Panc1 (cell line): ENCODE measurements at regions not wholly inside any gene's neighbourhood (a gene's known extent, or its start where the extent isn't known, plus 50 kb on each side); places are given as distances from the start of the nearest gene placed in this dataset.

Experiments
- ATAC-seq: fragments of 200-7000 bp; cut with Tn5 transposase; 2 replicates; pipeline ENCODE4 v1.9.1; 2020; ENCODE audit warnings: mild to moderate bottlenecking, moderate library complexity
- BruUV-seq: library from RNA; stranded (reverse); fragments of 400-500 nt; replicated peaks from 2 replicates; lab custom pipeline; 2021; lab: Mats Ljungman, UMichigan
- CTCF ChIA-PET: fragments of 300-600 bp; sonication (Branson Sonifier 250); formaldehyde crosslinking; loops from one replicate; lab custom pipeline; 2022; ENCODE audit warnings: antibody characterized with exemption; lab: Charles Lee
- POLR2A ChIA-PET: fragments of 300-600 bp; sonication (Branson Sonifier 250); formaldehyde crosslinking; loops from one replicate; lab custom pipeline; 2022; ENCODE audit warnings: antibody characterized with exemption; lab: Charles Lee
- DNase-seq: peaks from one replicate; pipeline ENCODE4 v3.0.0-alpha.2; 2010; ENCODE audit warnings: low read depth, low spot score
- H3K27ac ChIP-seq: 2 replicates; pipeline ENCODE4 v1.5.1; 2011; ENCODE audit warnings: mild to moderate bottlenecking, low read length, inconsistent platforms
- H3K27me3 ChIP-seq: fragments of 200-500 bp; sonication (Bioruptor generic); 2 replicates; pipeline ENCODE4 v1.6.0; 2014; ENCODE audit warnings: low read length, inconsistent platforms; ENCODE audit not compliant: control insufficient read depth, insufficient read depth
- H3K36me3 ChIP-seq: fragments of 200-500 bp; sonication (Bioruptor generic); 2 replicates; pipeline ENCODE4 v1.5.1; 2014; ENCODE audit warnings: inconsistent platforms, mild to moderate bottlenecking, low read length, moderate library complexity; ENCODE audit not compliant: control insufficient read depth, insufficient read depth
- H3K4me1 ChIP-seq: 2 replicates; pipeline ENCODE4 v1.5.1; 2011; ENCODE audit warnings: inconsistent platforms, mild to moderate bottlenecking, low read length, moderate library complexity; ENCODE audit not compliant: control insufficient read depth, insufficient read depth
- H3K4me3 ChIP-seq, 2 experiments: 2 replicates each; pipeline ENCODE4 v1.5.1; 2011 to 2012; ENCODE audit warnings: low read depth in 2 of 2, low read length in 2 of 2, mild to moderate bottlenecking in 2 of 2, inconsistent platforms in 1 of 2, moderate library complexity in 1 of 2
- H3K9me3 ChIP-seq: fragments of 200-500 bp; sonication (Bioruptor generic); 2 replicates; pipeline ENCODE4 v1.5.1; 2014; ENCODE audit warnings: low read depth, mild to moderate bottlenecking, inconsistent platforms, low read length, moderate library complexity; ENCODE audit not compliant: control insufficient read depth, insufficient read depth
- CTCF ChIP-seq: fragments of 450-650 bp; IDR thresholded peaks from 2 replicates; pipeline ENCODE4 v1.5.1; 2017; ENCODE audit warnings: mild to moderate bottlenecking
- POLR2AphosphoS5 ChIP-seq: IDR thresholded peaks from 2 replicates; pipeline ENCODE4 v1.6.1; 2012; ENCODE audit warnings: mild to moderate bottlenecking, low read depth, low read length, moderate library complexity
- REST ChIP-seq, 2 experiments: IDR thresholded peaks; 2 replicates each; pipeline ENCODE4 v1.6.1; 2011 to 2012; ENCODE audit warnings: low read depth in 2 of 2, control low read depth in 1 of 2, low read length in 1 of 2, mild to moderate bottlenecking in 1 of 2, moderate library complexity in 1 of 2; ENCODE audit not compliant: insufficient read depth in 1 of 2
- SIN3A ChIP-seq: IDR thresholded peaks from 2 replicates; pipeline ENCODE4 v1.6.1; 2012; ENCODE audit warnings: low read depth, mild to moderate bottlenecking, low read length, moderate library complexity, borderline replicate concordance; ENCODE audit not compliant: insufficient read depth
- TCF7L2 ChIP-seq: IDR thresholded peaks from 2 replicates; pipeline ENCODE4 v1.6.1; 2011; ENCODE audit warnings: mild to moderate bottlenecking, low read depth, low read length, inconsistent platforms
- in situ Hi-C: cut with HindIII; loops from 2 replicates; pipeline ENCODE4 v1.10.0; 2016; ENCODE audit warnings: low sequenced_read_pairs, low pct_unique_long_range_greater_than_20kb
- intact Hi-C: fragments of 100-400 bp; cut with micrococcal nuclease; formaldehyde crosslinking; loops from one replicate; pipeline ENCODE4 v1.10.0; 2022; ENCODE audit not compliant: unreplicated experiment

- BruUV-seq: no TSS peak
- Histone ChIP-seq H3K4me3 (no peak overlapping the region), H3K9me3 (peaks cover 7% of the 10 kb centered on the region), H3K4me1 (no peaks in the 10 kb centered on the region), H3K27ac (no peak overlapping the region), H3K36me3 (no peaks in the 10 kb centered on the region), H3K27me3 (no peaks in the 10 kb centered on the region)
- in situ Hi-C loops (no loop called here), intact Hi-C loops (no loop called here)
- POLR2A ChIA-PET: no interaction called here
- ATAC-seq (peak; percentile 42; the same call in 1 of the 2 replicates), DNase-seq (no peak)
- TF ChIP-seq SIN3A (no peak), TCF7L2 (no peak), POLR2AphosphoS5 (no peak), CTCF (no peak), REST (IDR thresholded peaks at IDR 0.05; ENCODE audit: insufficient read depth in 1 of 2, low read depth in 2 of 2, low read length in 1 of 2) (no peak)
- CTCF ChIA-PET: no interaction called here
Observed at GRCh38 chr10:89101943-89102342, 105.2 kb downstream of the CH25H start.

GRCh38 chr10:89100680-89101079, 106.4 kb downstream of the CH25H start:
- POLR2A ChIA-PET: no interaction called here
- in situ Hi-C loops (no loop called here), intact Hi-C loops (no loop called here)
- H3K4me3 ChIP-seq: no peak overlapping the region
- no peaks in the 10 kb centered on the region; the same call in 1 of the 2 replicates for H3K27me3 ChIP-seq
- ATAC-seq (no peak), DNase-seq (no peak)
- H3K27ac ChIP-seq: no peak overlapping the region
- no TSS peak for BruUV-seq
- TF ChIP-seq POLR2AphosphoS5 (no peak), SIN3A (no peak)
- no peaks in the 10 kb centered on the region for H3K36me3 ChIP-seq
- CTCF ChIA-PET: no interaction called here
- H3K9me3 ChIP-seq: no peaks in the 10 kb centered on the region
- H3K4me1 ChIP-seq: no peaks in the 10 kb centered on the region

GRCh38 chr10:89097226-89097625, 106.6 kb downstream of the FAS start:
- ChIA-PET POLR2A (no interaction called here), CTCF (no interaction called here)
- Histone ChIP-seq H3K36me3 (no peaks in the 10 kb centered on the region), H3K4me1 (no peaks in the 10 kb centered on the region), H3K4me3 (no peak overlapping the region), H3K27me3 (no peaks in the 10 kb centered on the region; the same call in 1 of the 2 replicates), H3K27ac (no peak overlapping the region), H3K9me3 (no peaks in the 10 kb centered on the region)
- in situ Hi-C loops: no loop called here
- DNase-seq (no peak), ATAC-seq (no peak)
- no TSS peak for BruUV-seq
- intact Hi-C loops: no loop called here
- TF ChIP-seq TCF7L2 (no peak), CTCF (no peak), POLR2AphosphoS5 (no peak), REST (IDR thresholded peaks at IDR 0.05; ENCODE audit: insufficient read depth in 1 of 2, low read depth in 2 of 2, low read length in 1 of 2) (no peak), SIN3A (no peak)
